Activated CD4-positive, alpha-beta T cell treated with anti-CD3 and anti-CD28 coated beads for 24 hours (primary cell): ENCODE measurements at regions not wholly inside any gene's neighbourhood (a gene's known extent, or its start where the extent isn't known, plus 50 kb on each side); places are given as distances from the start of the nearest gene placed in this dataset.

Experiments
- DNase-seq, 2 donors: peaks; one replicate each; pipeline ENCODE4 v3.0.0-alpha.2; 2020; ENCODE audit warnings: low read depth in 2 of 2

- DNase-seq, result no peak
These were observed 67.5 kb upstream of the FN1 start for GRCh38 chr2:215503381-215503780.

- no peak for DNase-seq
These were observed 64.6 kb upstream of the FN1 start for GRCh38 chr2:215500466-215500865.

GRCh38 chr2:215499331-215499730 lies 63.5 kb upstream of the FN1 start:
- no peak for DNase-seq

GRCh38 chr2:215498431-215498830 lies 62.6 kb upstream of the FN1 start:
- no peak for DNase-seq

GRCh38 chr2:215493376-215493775 lies 57.5 kb upstream of the FN1 start:
- DNase-seq, result no peak

GRCh38 chr2:215489288-215489848 lies 53.5 kb upstream of the FN1 start:
- no peak for DNase-seq

GRCh38 chr2:215487002-215487372 lies 51.1 kb upstream of the FN1 start:
- no peak for DNase-seq

- no peak for DNase-seq
These were observed 50.6 kb upstream of the FN1 start for GRCh38 chr2:215486291-215487001.
